ENCODE measurements at regions not wholly inside any gene's neighbourhood (a gene's known extent, or its start where the extent isn't known, plus 50 kb on each side); places are given as distances from the start of the nearest gene placed in this dataset.
"Not testable (repeated sequence)": the region's sequence is repeated elsewhere in the genome, so short reads cannot be mapped to it uniquely, and the experiment has no call there.

GRCh38 chr1:190837200-190837599 lies 359.5 kb upstream of the BRINP3 start:
- DNase-seq, result not testable (repeated sequence)

DNA sequence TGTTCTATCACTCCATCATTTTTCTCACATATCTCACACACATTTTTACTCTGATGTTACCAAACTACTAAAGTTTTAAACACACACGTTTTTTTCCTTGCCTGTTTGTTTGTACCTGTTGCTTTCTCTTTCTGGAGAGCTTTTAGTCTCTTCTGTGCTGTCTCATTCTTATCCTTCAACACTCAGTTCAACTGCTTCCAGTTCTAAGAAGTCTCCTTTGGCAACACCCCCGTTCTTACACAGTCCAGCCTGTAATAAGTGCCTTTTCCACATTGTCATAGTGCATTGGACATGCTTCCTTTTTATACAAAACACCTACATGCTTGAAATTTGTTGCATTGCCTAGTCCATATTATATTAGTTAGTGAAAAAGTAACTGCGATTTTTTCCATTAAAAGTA lies 360.2 kb upstream of the BRINP3 start:
- DNase-seq, result no peak

DNA sequence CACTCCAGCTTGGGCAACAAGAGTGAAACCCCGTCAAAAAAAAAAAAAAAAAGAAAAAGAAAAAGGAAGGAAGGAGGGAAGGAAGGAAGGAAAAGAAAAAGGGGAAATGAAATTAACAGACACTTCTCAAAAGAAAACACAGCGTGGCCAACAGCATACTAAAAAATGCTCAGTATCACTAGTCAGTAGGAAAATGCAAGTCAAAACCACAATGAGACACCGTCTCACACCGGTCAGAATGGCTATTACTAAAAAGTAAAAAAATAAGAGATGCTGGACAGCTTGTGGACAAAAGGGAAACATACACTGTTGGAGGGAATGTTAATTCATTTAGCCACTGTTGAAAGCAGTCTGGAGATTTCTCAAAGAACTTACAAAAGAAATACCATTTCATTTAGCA lies 369.5 kb upstream of the BRINP3 start:
- no peak for DNase-seq

DNA sequence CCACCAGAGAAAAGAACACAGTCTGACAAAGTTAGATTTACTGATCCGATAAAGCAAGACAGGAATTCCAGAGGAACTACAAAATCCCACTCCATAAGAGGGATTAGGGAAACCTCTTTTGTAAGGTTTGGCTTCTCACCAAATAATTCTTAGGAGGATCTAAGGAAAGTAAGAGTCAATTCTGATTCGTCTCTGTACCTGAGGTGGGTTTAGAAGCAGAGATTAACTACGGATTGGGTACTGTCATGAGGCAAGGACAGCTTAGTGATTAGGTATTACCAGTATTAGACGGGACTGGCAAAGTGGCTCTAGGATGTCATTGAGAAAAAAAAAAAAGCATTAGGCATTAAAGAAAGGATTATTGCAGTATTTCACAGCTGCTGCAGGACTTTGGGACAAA lies 371.7 kb upstream of the BRINP3 start:
- DNase-seq, result no peak

- DNase-seq, result no peak
These were observed 374.9 kb upstream of the BRINP3 start for GRCh38 chr1:190852611-190853010.

- DNase-seq, result no peak
These were observed 380.5 kb upstream of the BRINP3 start for GRCh38 chr1:190858140-190858539.

- no peak for DNase-seq
These were observed 386.5 kb upstream of the BRINP3 start for GRCh38 chr1:190864013-190864641.

- DNase-seq, result no peak
These were observed 402.7 kb upstream of the BRINP3 start for GRCh38 chr1:190880352-190880751.

DNA sequence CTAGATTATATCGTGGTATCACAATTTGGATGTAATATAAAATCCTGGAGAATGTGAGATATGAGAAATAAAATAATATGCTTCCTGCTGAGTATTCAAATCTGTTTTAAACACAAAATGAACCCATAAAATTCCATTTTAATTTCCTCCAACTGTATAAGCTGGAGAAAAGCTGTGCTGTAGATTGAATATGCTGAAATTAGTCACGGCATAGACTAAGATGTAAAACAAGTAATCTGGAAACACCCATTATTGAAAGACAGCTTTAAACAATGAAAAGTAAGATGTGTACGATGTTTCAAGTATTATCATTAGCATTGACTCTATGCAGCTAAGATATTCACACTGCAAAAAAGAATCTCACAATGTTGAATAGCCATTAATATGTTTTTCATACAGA lies 403.4 kb upstream of the BRINP3 start:
- no peak for DNase-seq

DNA sequence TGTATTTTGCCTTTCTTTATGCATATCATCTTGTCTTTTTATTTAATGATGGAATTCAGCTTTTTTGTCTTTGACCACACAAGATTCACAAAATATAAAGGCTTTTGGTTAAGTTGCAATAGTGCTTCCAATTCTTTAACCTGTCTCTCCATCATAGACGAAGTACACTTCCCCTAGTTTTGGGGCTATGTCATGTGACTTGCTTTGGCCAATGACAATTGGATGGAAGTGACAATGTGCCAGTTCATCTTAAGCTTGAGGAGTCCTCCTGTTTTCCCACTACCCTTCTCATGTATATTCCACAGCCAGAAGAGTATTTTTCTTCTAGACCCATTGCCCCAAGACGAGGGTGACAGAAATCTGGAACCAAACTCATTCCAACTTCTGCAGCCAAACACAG lies 419.6 kb upstream of the BRINP3 start:
- no peak for DNase-seq

GRCh38 chr1:190904091-190904695 lies 426.5 kb upstream of the BRINP3 start:
- peak; percentile 51 for DNase-seq

- DNase-seq, result no peak
These were observed 428.6 kb upstream of the BRINP3 start for GRCh38 chr1:190906206-190906725.

DNA sequence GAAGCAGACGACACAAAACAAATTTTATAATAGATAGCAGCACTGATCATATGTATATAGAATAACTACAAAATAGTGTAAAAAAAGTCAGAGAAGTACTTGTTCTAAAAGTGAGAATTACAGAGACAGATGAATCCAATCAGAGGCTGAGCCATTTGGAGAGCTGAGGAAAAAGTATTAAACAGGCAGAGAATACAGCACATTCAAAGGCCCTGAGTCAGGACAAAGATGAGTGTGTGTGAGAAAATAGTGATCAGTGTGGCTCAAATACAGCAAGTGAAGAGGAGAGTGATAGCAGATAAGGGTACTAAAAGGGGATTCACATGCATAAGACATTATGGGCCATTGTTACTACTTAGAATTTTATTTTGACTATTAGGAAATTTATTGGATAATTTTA lies 430.6 kb upstream of the BRINP3 start:
- peak; percentile 11 for DNase-seq

DNA sequence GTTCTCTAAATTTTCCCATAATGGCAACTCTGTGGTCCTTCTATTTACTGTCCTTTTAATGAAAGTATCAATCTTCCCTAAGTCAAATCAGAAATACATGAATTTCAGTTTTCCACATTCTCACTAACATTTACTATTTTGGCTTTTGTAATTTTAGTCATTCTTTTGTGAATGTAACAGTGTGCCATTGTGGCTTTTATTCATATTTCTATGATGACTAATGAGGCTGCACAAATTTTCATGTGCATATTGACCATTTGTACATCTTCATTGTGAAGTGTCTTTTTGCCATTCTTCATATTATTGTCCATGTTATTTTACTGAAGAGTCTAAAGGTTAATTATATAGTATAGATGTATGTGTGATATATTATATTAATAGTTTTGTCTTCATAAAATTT lies 431.0 kb upstream of the BRINP3 start:
- DNase-seq, result no peak

DNA sequence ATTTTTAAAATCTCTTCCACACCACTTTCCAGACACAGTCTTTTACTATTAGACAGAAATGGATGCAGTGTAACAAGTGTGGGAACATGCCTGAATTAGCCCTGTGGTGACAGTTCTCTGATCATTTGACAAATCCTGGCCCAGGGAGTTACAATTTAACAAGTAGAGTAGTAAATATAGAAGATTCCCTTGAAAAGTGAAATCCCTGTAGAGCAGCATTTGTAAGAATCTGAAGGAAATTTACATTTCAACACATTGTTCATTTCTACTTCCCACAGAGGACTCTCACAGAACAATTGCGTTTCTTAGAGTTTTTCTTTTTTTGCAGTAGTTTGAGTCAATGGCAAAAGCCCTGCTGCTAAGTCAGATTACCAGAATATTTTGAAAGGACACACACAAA lies 458.3 kb upstream of the BRINP3 start:
- no peak for DNase-seq

DNA sequence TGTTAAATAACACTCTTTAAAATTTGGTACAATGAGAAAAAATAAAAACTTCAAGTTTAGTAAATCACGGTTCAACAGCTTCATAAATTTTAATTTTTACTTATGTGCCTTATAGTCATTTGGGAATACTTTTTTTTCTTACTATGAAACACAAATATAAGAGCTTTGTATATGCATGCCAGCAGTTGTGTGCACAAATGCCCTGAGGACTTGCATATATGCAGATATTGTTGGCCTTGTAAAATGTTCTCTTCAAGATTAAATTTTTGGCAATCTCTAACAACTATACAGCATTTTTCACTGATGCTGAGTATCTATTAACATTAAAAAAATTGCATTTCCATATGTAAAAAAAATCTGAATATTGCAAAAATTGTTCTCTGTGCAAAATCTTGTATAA lies 458.7 kb upstream of the BRINP3 start:
- no peak for DNase-seq

DNA sequence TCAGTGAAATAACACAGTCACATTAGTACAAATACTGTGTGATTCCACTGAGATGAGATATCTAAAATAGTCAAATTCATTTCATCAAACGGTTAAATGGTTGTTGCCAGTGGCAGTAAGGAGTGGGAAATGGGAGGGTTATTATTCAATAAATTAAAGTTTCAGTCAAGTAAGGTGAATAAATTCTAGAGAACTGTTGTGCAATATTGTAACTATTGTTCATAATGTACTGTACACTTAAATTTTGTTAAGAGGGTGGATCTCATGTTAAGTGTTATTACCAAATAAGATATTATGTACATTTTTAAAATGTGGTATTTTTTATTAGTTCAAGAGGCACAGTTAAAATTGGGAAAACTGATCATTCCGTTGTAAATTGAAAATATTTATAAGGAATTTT lies 463.3 kb upstream of the BRINP3 start:
- DNase-seq, result no peak

DNA sequence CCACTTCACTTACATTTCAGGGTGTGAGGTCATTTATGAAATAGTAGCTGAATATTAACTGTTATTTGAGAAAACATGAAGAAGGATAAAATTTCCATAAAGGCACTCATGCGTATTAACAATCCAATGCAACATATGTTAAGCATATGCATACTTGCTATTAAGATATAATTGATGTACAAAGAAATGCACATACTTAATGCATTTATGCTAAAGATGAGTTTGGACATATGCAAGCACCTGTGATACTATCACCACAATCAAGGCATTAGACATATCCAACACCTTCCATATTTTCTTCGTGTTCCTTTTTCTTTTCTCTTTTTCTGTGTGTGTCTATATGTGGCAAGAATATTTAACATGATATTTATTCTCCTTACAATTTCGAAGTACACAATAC lies 464.8 kb upstream of the BRINP3 start:
- no peak for DNase-seq

DNA sequence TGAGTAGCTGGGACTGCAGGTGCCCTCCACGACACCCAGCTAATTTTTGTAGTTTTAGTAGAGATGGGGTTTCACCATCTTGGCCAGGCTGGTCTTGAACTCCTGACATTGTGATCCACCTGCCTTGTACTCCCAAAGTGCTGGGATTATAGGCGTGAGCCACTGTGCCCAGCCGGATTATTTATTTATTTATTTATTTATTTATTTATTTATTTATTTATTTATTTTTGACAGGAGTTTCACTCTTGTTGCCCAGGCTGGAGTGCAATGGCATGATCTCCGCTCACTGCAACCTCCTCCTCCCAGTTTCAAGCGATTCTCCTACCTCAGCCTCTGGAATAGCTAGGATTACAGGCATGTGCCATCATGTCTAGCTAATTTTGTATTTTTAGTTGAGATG lies 466.1 kb upstream of the BRINP3 start:
- DNase-seq, result not testable (repeated sequence)

DNA sequence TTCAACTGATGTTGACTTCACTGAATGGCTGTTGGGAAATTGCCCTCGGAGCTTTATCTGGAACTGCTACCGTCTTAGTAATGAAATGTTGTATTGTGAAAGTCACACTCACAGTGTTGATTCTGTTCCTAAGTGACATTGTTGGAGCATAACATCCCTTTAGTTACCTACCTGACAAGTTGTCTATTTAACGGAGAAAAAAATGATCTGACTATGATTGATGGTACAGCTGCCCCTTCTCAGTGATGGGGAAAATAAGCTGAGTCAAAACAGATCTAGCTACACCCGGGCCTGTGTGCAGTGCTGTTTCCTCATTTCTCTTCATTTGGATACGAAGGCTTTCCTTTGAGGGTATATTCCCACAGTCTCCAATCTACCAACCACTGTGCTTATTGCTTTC lies 472.3 kb upstream of the BRINP3 start:
- no peak for DNase-seq

GRCh38 chr1:190957565-190957964 lies 479.9 kb upstream of the BRINP3 start:
- DNase-seq, result no peak

DNA sequence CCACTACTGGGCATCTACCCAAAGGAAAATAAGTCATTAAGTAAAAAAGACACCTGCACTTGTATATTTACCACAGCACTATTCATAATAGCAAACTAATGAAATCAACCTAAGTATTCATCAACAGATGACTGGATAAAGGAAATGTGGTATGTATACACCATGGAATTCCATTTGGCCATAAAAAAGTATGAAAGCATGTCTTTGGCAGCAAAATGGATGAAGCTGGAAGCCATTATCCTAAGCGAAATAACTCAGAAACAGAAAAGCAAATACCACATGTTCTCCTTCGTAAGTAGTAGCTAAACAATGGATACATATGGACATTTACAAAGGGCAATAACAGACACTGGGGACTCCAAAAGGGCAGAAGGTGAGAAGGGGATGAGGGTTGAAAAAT lies 485.7 kb upstream of the BRINP3 start:
- DNase-seq, result no peak

GRCh38 chr1:190975827-190976226 lies 498.2 kb upstream of the BRINP3 start:
- DNase-seq, result no peak

GRCh38 chr1:191002768-191003167 lies 525.1 kb upstream of the BRINP3 start:
- DNase-seq, result no peak

- DNase-seq, result no peak
These were observed 539.1 kb upstream of the BRINP3 start for GRCh38 chr1:191016765-191017164.
